Peyer's patch (tissue), 4 donors: ENCODE measurements at regions not wholly inside any gene's neighbourhood (a gene's known extent, or its start where the extent isn't known, plus 50 kb on each side); places are given as distances from the start of the nearest gene placed in this dataset.

ENCODE experiments used
- DNase-seq, 3 donors: peaks; one replicate each; pipeline ENCODE4 v3.0.0-alpha.2; 2017 to 2019
- H3K27ac ChIP-seq, 4 donors: fragments of 200-600 bp; sonication (generic); one replicate each; pipeline ENCODE4 v1.5.1; 2016 to 2019
- H3K27me3 ChIP-seq, 2 donors: fragments of 200-600 bp; sonication (generic); one replicate each; pipeline ENCODE4 v1.5.1; 2019
- H3K36me3 ChIP-seq, 3 donors: fragments of 200-600 bp; sonication (generic); one replicate each; pipeline ENCODE4 v1.5.1; 2016 to 2019
- H3K4me1 ChIP-seq, 4 donors: fragments of 200-600 bp; sonication (generic); one replicate each; pipeline ENCODE4 v1.5.1; 2016 to 2019
- H3K4me3 ChIP-seq, 4 donors: fragments of 200-600 bp; sonication (generic); 1 replicate in 3 of 4; 2 replicates in 1 of 4; pipeline ENCODE4 v1.5.1; 2016 to 2019; ENCODE audit warnings: mild to moderate bottlenecking in 1 of 4
- H3K9me3 ChIP-seq, 4 donors: fragments of 200-600 bp; sonication (generic); one replicate each; pipeline ENCODE4 v1.5.1; 2016 to 2019; ENCODE audit warnings: mild to moderate bottlenecking in 1 of 4
- POLR2A ChIP-seq, 2 donors: fragments of 450-650 bp; IDR thresholded peaks; one replicate each; pipeline ENCODE4 v1.5.1; 2017; ENCODE audit warnings: antibody characterized with exemption in 2 of 2, mild to moderate bottlenecking in 2 of 2, moderate library complexity in 2 of 2
- TF ChIP-seq, protein P1 (sequence below), 6 experiments: fragments of 450-650 bp in 4 of 6; fragments of 200-600 bp in 2 of 6; sonication (generic) in 1 of 6; IDR thresholded peaks; one replicate each; pipeline ENCODE4 v1.5.1; 2017 to 2019; ENCODE audit warnings: antibody characterized with exemption in 6 of 6, mild to moderate bottlenecking in 3 of 6, moderate library complexity in 1 of 6

- H3K27ac ChIP-seq: no peak overlapping the region
- no peaks in the 10 kb centered on the region for H3K4me1 ChIP-seq
- H3K36me3 ChIP-seq: no peaks in the 10 kb centered on the region
- DNase-seq: no peak
- no peak overlapping the region for H3K4me3 ChIP-seq
- H3K27me3 ChIP-seq: no peaks in the 10 kb centered on the region
- no peaks in the 10 kb centered on the region for H3K9me3 ChIP-seq
- TF ChIP-seq, protein P1, sequence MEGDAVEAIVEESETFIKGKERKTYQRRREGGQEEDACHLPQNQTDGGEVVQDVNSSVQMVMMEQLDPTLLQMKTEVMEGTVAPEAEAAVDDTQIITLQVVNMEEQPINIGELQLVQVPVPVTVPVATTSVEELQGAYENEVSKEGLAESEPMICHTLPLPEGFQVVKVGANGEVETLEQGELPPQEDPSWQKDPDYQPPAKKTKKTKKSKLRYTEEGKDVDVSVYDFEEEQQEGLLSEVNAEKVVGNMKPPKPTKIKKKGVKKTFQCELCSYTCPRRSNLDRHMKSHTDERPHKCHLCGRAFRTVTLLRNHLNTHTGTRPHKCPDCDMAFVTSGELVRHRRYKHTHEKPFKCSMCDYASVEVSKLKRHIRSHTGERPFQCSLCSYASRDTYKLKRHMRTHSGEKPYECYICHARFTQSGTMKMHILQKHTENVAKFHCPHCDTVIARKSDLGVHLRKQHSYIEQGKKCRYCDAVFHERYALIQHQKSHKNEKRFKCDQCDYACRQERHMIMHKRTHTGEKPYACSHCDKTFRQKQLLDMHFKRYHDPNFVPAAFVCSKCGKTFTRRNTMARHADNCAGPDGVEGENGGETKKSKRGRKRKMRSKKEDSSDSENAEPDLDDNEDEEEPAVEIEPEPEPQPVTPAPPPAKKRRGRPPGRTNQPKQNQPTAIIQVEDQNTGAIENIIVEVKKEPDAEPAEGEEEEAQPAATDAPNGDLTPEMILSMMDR (IDR thresholded peaks at IDR 0.05): no peak
- no peak for TF ChIP-seq POLR2A (IDR thresholded peaks at IDR 0.05)
Observed at GRCh38 chrX:40213092-40213491, 115.3 kb upstream of the BCOR start.

- DNase-seq: no peak
- no peak overlapping the region for H3K27ac ChIP-seq
- no peak for TF ChIP-seq POLR2A (IDR thresholded peaks at IDR 0.05)
- H3K36me3 ChIP-seq: no peaks in the 10 kb centered on the region
- H3K4me1 ChIP-seq: no peaks in the 10 kb centered on the region
- H3K27me3 ChIP-seq: no peaks in the 10 kb centered on the region
- no peaks in the 10 kb centered on the region for H3K9me3 ChIP-seq
- H3K4me3 ChIP-seq: no peak overlapping the region
Observed at GRCh38 chrX:40209951-40210617, 112.3 kb upstream of the BCOR start.

DNA sequence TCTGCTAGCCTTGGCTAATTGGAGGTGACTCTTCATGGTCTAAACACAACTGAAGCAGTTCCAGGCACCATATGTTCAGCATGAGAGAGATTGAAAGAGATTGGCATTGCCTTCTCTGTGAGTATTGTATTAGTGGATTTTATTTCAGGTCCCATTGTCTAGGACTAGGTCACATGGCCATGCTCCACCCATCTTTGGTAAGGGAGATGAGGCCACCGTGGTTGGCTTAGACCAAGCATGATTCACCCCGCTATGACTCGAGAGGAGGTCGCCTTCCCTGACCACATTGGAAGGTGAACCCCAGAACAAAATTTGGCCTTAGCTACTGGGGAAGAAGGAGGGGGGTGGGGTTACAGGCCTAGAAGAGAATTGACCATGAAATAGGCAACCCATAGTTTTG lies 109.9 kb upstream of the BCOR start:
- Histone ChIP-seq H3K4me3 (no peak overlapping the region), H3K36me3 (no peaks in the 10 kb centered on the region), H3K4me1 (no peaks in the 10 kb centered on the region), H3K27ac (no peak overlapping the region), H3K9me3 (no peaks in the 10 kb centered on the region), H3K27me3 (no peaks in the 10 kb centered on the region)
- TF ChIP-seq POLR2A (IDR thresholded peaks at IDR 0.05): no peak
- TF ChIP-seq, protein P1 (IDR thresholded peaks at IDR 0.05): no peak
- DNase-seq: no peak

DNA sequence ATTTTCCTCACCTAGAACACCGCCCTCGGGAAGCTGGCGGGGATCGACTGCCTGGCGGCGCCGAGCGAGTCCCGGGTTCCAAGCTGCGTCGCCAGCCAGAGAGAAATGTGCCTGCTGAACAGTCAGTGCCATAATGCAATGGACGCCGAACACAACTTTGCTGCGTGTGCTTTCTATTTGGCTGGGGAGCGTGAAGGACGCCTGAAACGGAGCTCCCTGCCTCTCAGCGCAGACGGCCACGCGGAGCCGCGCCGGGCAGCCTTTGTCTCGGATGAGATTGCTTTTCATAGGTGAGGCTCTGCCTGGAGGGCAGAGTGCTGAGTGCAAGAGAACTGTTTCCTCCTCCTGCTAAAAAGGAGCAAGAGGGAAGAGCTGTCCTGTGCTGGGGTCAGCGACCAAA lies 107.7 kb upstream of the BCOR start:
- no peak overlapping the region for H3K4me3 ChIP-seq
- TF ChIP-seq, protein P1 (IDR thresholded peaks at IDR 0.05): no peak
- no peak for TF ChIP-seq POLR2A (IDR thresholded peaks at IDR 0.05)
- H3K36me3 ChIP-seq: no peaks in the 10 kb centered on the region
- no peaks in the 10 kb centered on the region for H3K27me3 ChIP-seq
- H3K27ac ChIP-seq: no peak overlapping the region
- no peaks in the 10 kb centered on the region for H3K9me3 ChIP-seq
- no peak for DNase-seq
- no peaks in the 10 kb centered on the region for H3K4me1 ChIP-seq

DNA sequence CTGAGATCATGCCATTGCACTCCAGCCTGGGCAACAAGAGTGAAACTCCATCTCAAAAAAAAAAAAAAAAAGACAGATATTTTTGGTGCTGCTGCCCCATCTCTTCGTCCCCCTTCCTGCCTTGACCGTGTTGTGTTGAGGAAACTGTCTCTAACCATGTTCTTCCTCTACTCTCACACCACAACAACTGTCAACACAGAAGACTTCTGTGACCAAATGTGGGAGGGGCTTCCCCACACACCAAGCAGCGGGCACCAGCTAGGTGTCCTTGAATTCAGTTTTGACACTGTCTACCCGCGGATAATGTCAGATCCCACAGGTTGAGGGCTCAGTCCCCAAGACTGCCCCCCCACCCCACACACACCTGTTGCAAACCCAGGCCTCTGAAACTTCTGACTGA lies 104.7 kb upstream of the BCOR start:
- peak overlapping the region in 1 of 4 donors; percentile 10 for H3K27ac ChIP-seq
- TF ChIP-seq, protein P1 (IDR thresholded peaks at IDR 0.05): no peak
- TF ChIP-seq POLR2A (IDR thresholded peaks at IDR 0.05): no peak
- no peak overlapping the region for H3K4me3 ChIP-seq
- H3K36me3 ChIP-seq: no peaks in the 10 kb centered on the region
- no peaks in the 10 kb centered on the region for H3K27me3 ChIP-seq
- DNase-seq: peak in 2 of 3 donors; percentile 41 to 64
- no peaks in the 10 kb centered on the region for H3K4me1 ChIP-seq
- H3K9me3 ChIP-seq: no peaks in the 10 kb centered on the region

DNA sequence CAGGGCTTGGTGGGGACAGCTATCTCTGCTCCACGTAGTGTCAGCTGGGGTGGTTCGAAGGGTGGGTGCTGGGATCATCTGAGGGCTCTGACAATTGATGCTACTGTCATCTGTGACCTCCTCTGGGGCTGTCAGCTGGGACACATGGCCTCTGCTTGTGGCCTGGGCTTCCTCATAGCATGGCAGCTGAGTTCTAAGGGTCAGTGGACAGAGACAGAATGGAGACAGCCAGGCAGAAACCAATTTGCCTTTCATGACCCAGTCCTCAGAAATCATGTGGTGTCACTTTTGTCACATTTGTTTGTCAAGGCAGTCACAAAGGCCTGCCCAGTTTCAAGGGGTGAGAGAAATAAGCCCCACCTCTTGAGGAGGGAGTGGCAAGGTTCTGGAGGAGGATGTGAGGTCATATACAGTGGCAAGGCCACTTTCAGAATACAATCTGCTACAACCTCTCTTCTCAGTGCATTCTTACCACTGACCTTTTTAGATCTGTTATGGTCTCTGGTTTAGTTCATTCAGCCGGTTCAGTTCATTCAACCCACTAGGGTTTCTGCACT lies 103.6 kb upstream of the BCOR start:
- TF ChIP-seq, protein P1 (IDR thresholded peaks at IDR 0.05): no peak
- no peak for TF ChIP-seq POLR2A (IDR thresholded peaks at IDR 0.05)
- Histone ChIP-seq H3K4me3 (no peak overlapping the region), H3K9me3 (no peaks in the 10 kb centered on the region), H3K27ac (no peak overlapping the region), H3K36me3 (no peaks in the 10 kb centered on the region), H3K4me1 (no peaks in the 10 kb centered on the region), H3K27me3 (no peaks in the 10 kb centered on the region)
- DNase-seq: no peak
